Mesenchymal stem cell (in vitro differentiated cells and primary cell): ENCODE measurements at regions not wholly inside any gene's neighbourhood (a gene's known extent, or its start where the extent isn't known, plus 50 kb on each side); places are given as distances from the start of the nearest gene placed in this dataset.

Source experiments
- DNase-seq: peaks from one replicate; pipeline ENCODE4 v3.0.0-alpha.2; 2013
- H2AFZ ChIP-seq: one replicate; pipeline ENCODE4 v1.6.1; 2013; ENCODE audit warnings: low read depth, mild to moderate bottlenecking, control low read depth, inconsistent platforms, low read length, moderate library complexity
- H2AK5ac ChIP-seq: 2 replicates; pipeline ENCODE4 v1.6.1; 2013; ENCODE audit warnings: low read length, moderate library complexity, mild to moderate bottlenecking, inconsistent platforms; ENCODE audit not compliant: severe bottlenecking
- H2BK120ac ChIP-seq: one replicate; pipeline ENCODE4 v1.6.1; 2013; ENCODE audit warnings: low read depth, mild to moderate bottlenecking, inconsistent platforms, low read length, moderate library complexity
- H2BK12ac ChIP-seq, 2 experiments: one replicate each; pipeline ENCODE4 v1.6.1; 2013; ENCODE audit warnings: inconsistent platforms in 2 of 2, low read length in 2 of 2, mild to moderate bottlenecking in 2 of 2, moderate library complexity in 2 of 2, control low read depth in 1 of 2
- H2BK15ac ChIP-seq: one replicate; pipeline ENCODE4 v1.6.1; 2013; ENCODE audit warnings: mild to moderate bottlenecking, low read depth, inconsistent platforms; ENCODE audit not compliant: poor library complexity, severe bottlenecking
- H2BK5ac ChIP-seq: 2 replicates; pipeline ENCODE4 v1.6.1; 2013; ENCODE audit warnings: low read depth, mild to moderate bottlenecking, low read length, control low read depth, inconsistent platforms; ENCODE audit not compliant: poor library complexity, severe bottlenecking
- H3K14ac ChIP-seq, 2 experiments: one replicate each; pipeline ENCODE4 v1.6.1; 2013; ENCODE audit warnings: inconsistent platforms in 2 of 2, low read length in 2 of 2, control low read depth in 1 of 2, mild to moderate bottlenecking in 1 of 2, moderate library complexity in 1 of 2
- H3K18ac ChIP-seq, 2 experiments: one replicate each; pipeline ENCODE4 v1.6.1; 2013; ENCODE audit warnings: inconsistent platforms in 2 of 2, low read length in 2 of 2, control low read depth in 1 of 2, low read depth in 1 of 2, mild to moderate bottlenecking in 1 of 2
- H3K23ac ChIP-seq, 2 experiments: one replicate each; pipeline ENCODE4 v1.6.1; 2013; ENCODE audit warnings: inconsistent platforms in 2 of 2, low read length in 2 of 2, mild to moderate bottlenecking in 2 of 2, moderate library complexity in 2 of 2, control low read depth in 1 of 2
- H3K27ac ChIP-seq: 2 replicates; pipeline ENCODE4 v1.5.1; 2013; ENCODE audit warnings: mild to moderate bottlenecking, moderate library complexity, low read length, control low read depth, inconsistent platforms; ENCODE audit not compliant: poor library complexity, severe bottlenecking
- H3K27me3 ChIP-seq, 2 experiments: 2 replicates each; pipeline versions ENCODE4 v1.6.1 to v1.7.0; 2013; ENCODE audit warnings: low read length in 2 of 2, mild to moderate bottlenecking in 2 of 2, moderate library complexity in 2 of 2, control low read depth in 1 of 2, inconsistent platforms in 1 of 2; ENCODE audit not compliant: control insufficient read depth in 1 of 2, insufficient read depth in 1 of 2
- H3K36me3 ChIP-seq, 2 experiments: 2 replicates each; pipeline versions ENCODE4 v1.6.1 to v1.7.0; 2013; ENCODE audit warnings: low read length in 2 of 2, control low read depth in 1 of 2, inconsistent platforms in 1 of 2, low read depth in 1 of 2, mild to moderate bottlenecking in 1 of 2; ENCODE audit not compliant: insufficient read depth in 2 of 2, control insufficient read depth in 1 of 2
- H3K4ac ChIP-seq, 2 experiments: one replicate each; pipeline ENCODE4 v1.6.1; 2013; ENCODE audit warnings: inconsistent platforms in 2 of 2, low read length in 2 of 2, mild to moderate bottlenecking in 2 of 2, moderate library complexity in 2 of 2, control low read depth in 1 of 2, low read depth in 1 of 2
- H3K4me1 ChIP-seq: 2 replicates; pipeline ENCODE4 v1.6.1; 2013; ENCODE audit warnings: low read depth, low read length, control low read depth; ENCODE audit not compliant: control insufficient read depth, insufficient read depth
- H3K4me2 ChIP-seq: 2 replicates; pipeline ENCODE4 v1.6.1; 2013; ENCODE audit warnings: low read length, mild to moderate bottlenecking, inconsistent platforms; ENCODE audit not compliant: poor library complexity, severe bottlenecking
- H3K4me3 ChIP-seq, 2 experiments: 2 replicates each; pipeline versions ENCODE4 v1.5.1 to v1.7.0; 2013; ENCODE audit warnings: low read length in 2 of 2, mild to moderate bottlenecking in 2 of 2, control low read depth in 1 of 2, low read depth in 1 of 2; ENCODE audit not compliant: insufficient read depth in 1 of 2
- H3K79me1 ChIP-seq: replicated peaks from 2 replicates; pipeline ENCODE4 v1.6.1; 2013; ENCODE audit warnings: mild to moderate bottlenecking, control low read depth, low read length, inconsistent platforms; ENCODE audit not compliant: poor library complexity, severe bottlenecking
- H3K9ac ChIP-seq: 2 replicates; pipeline ENCODE4 v1.7.0; 2013; ENCODE audit warnings: mild to moderate bottlenecking, low read length, moderate library complexity
- H3K9me3 ChIP-seq: 2 replicates; pipeline ENCODE4 v1.7.0; 2013; ENCODE audit warnings: mild to moderate bottlenecking, low read length; ENCODE audit not compliant: control insufficient read depth
- H4K8ac ChIP-seq: one replicate; pipeline ENCODE4 v1.6.1; 2013; ENCODE audit warnings: inconsistent platforms, mild to moderate bottlenecking, low read length, moderate library complexity
- H4K91ac ChIP-seq: one replicate; pipeline ENCODE4 v1.6.1; 2013; ENCODE audit warnings: mild to moderate bottlenecking, low read length, inconsistent platforms
- WGBS: methylation state at CpG from one replicate; pipeline ENCODE4 v1.1.7; 2013; ENCODE audit warnings: mixed read lengths; 5-methylcytosine and 5-hydroxymethylcytosine counted together

DNA sequence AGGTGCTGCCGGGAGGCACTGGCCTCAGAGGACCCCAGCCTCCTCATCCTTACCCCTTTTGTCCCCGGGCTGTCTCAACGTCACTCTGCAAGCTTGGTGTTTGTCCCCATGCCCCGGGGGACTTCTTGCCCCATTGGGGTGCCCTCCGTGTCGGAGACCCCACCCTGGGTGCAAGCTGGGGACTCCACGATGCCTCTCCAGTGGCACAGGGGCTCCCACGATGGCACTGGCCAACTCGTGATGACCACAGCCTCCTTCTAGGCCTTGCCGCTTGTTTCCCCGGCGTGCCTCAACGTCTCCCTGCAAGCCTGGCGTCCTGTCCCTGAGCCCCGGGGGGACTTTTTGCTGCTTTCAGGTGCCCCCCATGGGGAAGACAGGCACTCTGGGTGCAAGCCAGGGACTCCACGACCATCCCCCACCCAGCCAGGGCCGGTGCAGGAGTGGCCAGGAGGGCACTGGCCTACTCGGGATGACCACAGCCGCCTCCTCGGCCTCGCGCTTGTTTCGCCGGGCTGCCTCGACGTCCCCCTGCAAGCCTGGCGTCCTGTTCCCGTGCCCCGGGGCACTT, 237.0 kb downstream of the TUBA3C start:
- Histone ChIP-seq H2AFZ (no peak overlapping the region), H3K27ac (no peak overlapping the region), H4K8ac (no peak overlapping the region), H2BK15ac (no peak overlapping the region), H3K4me3 (no peak overlapping the region), H3K79me1 (no peaks in the 10 kb centered on the region), H2AK5ac (no peak overlapping the region), H3K9me3 (no peaks in the 10 kb centered on the region), H3K36me3 (no peaks in the 10 kb centered on the region), H3K27me3 (no peaks in the 10 kb centered on the region), H3K4me1 (no peaks in the 10 kb centered on the region), H2BK120ac (no peak overlapping the region), H3K18ac (no peak overlapping the region), H3K14ac (no peak overlapping the region), H3K23ac (no peak overlapping the region), H3K9ac (no peak overlapping the region), H3K4me2 (no peak overlapping the region), H3K4ac (no peak overlapping the region), H4K91ac (no peak overlapping the region), H2BK12ac (no peak overlapping the region), H2BK5ac (no peak overlapping the region)
- WGBS: 85% methylated on average over 29 of the region's 29 CpGs
- no peak for DNase-seq

DNA sequence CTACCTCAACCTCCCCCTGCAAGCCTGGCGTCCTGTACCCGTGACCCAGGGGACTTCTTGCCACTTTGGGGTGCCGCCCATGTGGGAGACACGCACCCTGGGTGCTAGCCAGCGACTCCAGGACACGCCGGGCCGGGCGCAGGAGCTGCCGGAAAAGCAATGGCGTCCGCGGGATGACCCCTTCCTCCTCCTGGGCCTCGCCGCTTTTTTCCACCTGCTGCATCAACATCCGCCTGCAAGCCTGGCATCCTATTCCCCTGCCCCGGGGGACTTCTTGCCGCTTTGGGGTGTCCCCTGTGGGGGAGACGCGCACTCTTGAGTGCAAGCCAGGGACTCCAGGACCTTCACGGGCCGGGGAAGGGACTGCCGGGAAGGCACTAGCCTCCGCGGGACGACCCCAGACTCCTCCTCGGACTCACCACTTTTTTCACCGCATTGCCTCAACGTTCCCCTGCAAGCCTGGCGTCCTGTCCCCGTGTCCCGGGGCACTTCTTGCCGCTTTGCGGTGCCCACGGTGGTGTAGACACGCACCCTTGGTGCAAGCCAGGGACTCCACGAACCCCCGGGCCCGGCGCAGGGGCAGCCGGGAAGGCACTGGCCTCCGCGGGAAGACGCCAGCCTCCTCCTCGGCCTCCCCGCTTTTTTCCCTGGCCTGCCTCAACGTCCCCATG, 237.8 kb downstream of the TUBA3C start:
- Histone ChIP-seq H2BK5ac (no peak overlapping the region), H3K4me2 (no peak overlapping the region), H4K91ac (no peak overlapping the region), H3K23ac (no peak overlapping the region), H3K9ac (no peak overlapping the region), H3K9me3 (no peaks in the 10 kb centered on the region), H3K79me1 (no peaks in the 10 kb centered on the region), H2BK12ac (no peak overlapping the region), H2AK5ac (no peak overlapping the region), H3K18ac (no peak overlapping the region), H2AFZ (no peak overlapping the region), H3K27me3 (no peaks in the 10 kb centered on the region), H3K36me3 (no peaks in the 10 kb centered on the region), H3K4ac (no peak overlapping the region), H3K4me3 (no peak overlapping the region), H2BK120ac (no peak overlapping the region), H3K4me1 (no peaks in the 10 kb centered on the region), H3K14ac (no peak overlapping the region), H4K8ac (no peak overlapping the region), H2BK15ac (no peak overlapping the region), H3K27ac (no peak overlapping the region)
- no peak for DNase-seq
- 87% methylated on average over 46 of the region's 47 CpGs for WGBS

DNA sequence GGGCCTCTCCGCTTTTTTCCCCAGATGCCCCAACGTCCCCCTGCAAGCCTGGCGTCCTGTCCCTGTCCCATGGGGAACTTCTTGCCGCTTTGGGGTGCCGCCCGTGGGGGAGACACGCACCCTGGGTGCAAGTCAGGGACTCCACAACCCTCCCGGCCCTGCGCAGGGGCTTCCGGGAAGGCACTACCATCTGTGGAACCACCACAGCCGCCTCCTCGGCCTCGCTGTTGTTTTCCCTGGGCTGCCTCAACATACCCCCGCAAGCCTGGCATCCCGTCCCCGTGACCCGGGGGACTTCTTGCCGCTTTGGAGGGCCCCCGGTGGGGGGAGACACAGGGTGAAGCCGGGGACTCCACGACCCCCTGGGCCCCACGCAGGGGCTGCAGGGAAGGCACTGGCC, 238.4 kb downstream of the TUBA3C start:
- H3K14ac ChIP-seq: no peak overlapping the region
- H4K8ac ChIP-seq: no peak overlapping the region
- no peaks in the 10 kb centered on the region for H3K4me1 ChIP-seq
- H3K4ac ChIP-seq: no peak overlapping the region
- no peak overlapping the region for H4K91ac ChIP-seq
- no peaks in the 10 kb centered on the region for H3K9me3 ChIP-seq
- no peak overlapping the region for H3K4me3 ChIP-seq
- H2BK5ac ChIP-seq: no peak overlapping the region
- H2BK15ac ChIP-seq: no peak overlapping the region
- no peak overlapping the region for H2AK5ac ChIP-seq
- DNase-seq: no peak
- no peaks in the 10 kb centered on the region for H3K79me1 ChIP-seq
- no peak overlapping the region for H3K23ac ChIP-seq
- 92% methylated on average over 22 of the region's 22 CpGs for WGBS
- H3K18ac ChIP-seq: no peak overlapping the region
- no peaks in the 10 kb centered on the region for H3K36me3 ChIP-seq
- H3K9ac ChIP-seq: no peak overlapping the region
- no peak overlapping the region for H2BK12ac ChIP-seq
- no peak overlapping the region for H2BK120ac ChIP-seq
- H3K27ac ChIP-seq: no peak overlapping the region
- H3K27me3 ChIP-seq: no peaks in the 10 kb centered on the region
- no peak overlapping the region for H3K4me2 ChIP-seq
- H2AFZ ChIP-seq: no peak overlapping the region

DNA sequence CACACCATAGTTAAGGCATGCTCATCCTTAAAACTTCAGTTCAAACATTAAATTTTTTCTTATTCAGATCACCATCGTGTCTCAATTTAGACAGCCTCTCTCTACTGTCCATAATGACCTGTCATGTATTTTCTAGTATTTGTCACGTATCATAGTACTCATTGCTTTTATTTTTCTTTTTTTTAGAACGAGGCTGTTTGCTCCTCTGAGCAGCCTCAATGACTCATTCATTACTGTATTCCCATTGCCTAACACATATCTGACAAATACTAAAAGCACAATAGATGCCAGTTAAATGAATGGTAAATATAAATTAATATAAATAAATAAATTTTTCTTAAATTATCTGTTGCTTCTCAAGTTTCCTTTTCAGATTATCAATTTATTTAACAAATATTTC, 245.5 kb downstream of the TUBA3C start:
- H2BK120ac ChIP-seq: no peak overlapping the region
- no peak overlapping the region for H2BK15ac ChIP-seq
- H3K27ac ChIP-seq: no peak overlapping the region
- no peak overlapping the region for H3K4ac ChIP-seq
- H2AFZ ChIP-seq: no peak overlapping the region
- no peak overlapping the region for H3K23ac ChIP-seq
- 39% methylated on average over 3 of the region's 3 CpGs for WGBS
- H2BK12ac ChIP-seq: no peak overlapping the region
- no peak overlapping the region for H3K4me3 ChIP-seq
- H4K91ac ChIP-seq: no peak overlapping the region
- no peaks in the 10 kb centered on the region for H3K9me3 ChIP-seq
- no peaks in the 10 kb centered on the region for H3K27me3 ChIP-seq
- H3K14ac ChIP-seq: no peak overlapping the region
- H3K36me3 ChIP-seq: no peaks in the 10 kb centered on the region
- no peak overlapping the region for H3K9ac ChIP-seq
- no peak overlapping the region for H3K18ac ChIP-seq
- no peak overlapping the region for H2BK5ac ChIP-seq
- H2AK5ac ChIP-seq: no peak overlapping the region
- no peaks in the 10 kb centered on the region for H3K79me1 ChIP-seq
- no peak for DNase-seq
- H3K4me1 ChIP-seq: no peaks in the 10 kb centered on the region
- no peak overlapping the region for H3K4me2 ChIP-seq
- H4K8ac ChIP-seq: no peak overlapping the region
